ENCODE measurements at regions not wholly inside any gene's neighbourhood (a gene's known extent, or its start where the extent isn't known, plus 50 kb on each side); places are given as distances from the start of the nearest gene placed in this dataset.

DNA sequence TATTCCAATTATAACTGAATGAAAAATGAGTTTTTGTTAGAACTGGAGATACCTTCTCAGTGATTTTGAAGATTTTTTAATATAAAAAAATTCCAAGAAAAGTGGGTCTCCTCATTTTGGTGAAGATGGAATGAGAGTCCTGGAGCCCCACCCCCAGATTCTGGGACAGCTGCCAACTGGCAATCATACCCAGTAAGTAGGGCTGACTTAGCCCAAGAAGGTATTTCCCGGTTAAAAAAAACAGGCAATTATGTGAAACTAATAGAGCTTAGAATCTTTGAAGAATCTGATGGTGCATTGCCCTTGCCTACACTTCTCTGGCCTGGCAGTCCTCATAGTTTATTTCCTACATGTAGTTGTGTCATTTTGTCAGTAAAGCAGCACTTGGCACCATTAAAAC lies 52.8 kb upstream of the VWDE start:
- no peak overlapping the region for H3K4me2 ChIP-seq
- H3K27ac ChIP-seq: no peak overlapping the region
- no peak overlapping the region for H3K4me3 ChIP-seq
- H3K4me1 ChIP-seq: no peaks in the 10 kb centered on the region
- TF ChIP-seq Cebpa-rat (IDR thresholded peaks at IDR 0.05): no peak
- H3K9ac ChIP-seq: no peak overlapping the region
- H3K36me3 ChIP-seq: no peaks in the 10 kb centered on the region
- no peaks in the 10 kb centered on the region for H4K20me1 ChIP-seq
- no peaks in the 10 kb centered on the region for H3K9me3 ChIP-seq (replicated peaks in 1 of 11)
- no peaks in the 10 kb centered on the region for H3K27me3 ChIP-seq

DNA sequence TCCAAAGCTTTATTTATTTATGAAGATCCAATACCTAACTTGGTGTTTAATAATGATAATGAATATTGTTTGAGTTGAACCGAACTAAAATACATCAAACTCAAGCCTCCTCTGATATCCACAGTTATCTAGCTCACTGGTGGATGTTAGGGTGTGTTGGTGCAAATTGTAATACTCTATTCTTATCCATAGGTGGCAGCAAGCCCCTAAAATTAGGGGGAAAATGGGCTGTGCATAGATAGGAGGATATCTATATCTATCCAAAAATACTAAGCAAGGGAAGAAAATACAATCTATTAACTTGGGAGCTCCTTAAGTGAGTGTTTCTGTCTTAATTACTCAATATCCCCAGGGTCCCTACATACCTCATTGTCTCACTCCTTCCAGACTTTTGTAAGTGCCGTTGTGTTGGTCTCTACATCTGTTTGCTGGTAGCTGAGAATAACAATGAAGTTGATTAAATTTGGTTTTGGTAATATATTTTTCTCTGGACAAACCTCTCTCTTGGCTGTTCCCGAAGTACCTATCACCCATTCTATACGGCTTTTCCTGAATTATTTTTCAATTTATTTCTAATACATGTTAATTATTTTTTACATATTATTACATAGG lies 55.0 kb upstream of the VWDE start:
- Histone ChIP-seq H4K20me1 (no peaks in the 10 kb centered on the region), H3K9me3 (replicated peaks in 1 of 11) (no peaks in the 10 kb centered on the region), H3K9ac (no peak overlapping the region), H3K4me2 (no peak overlapping the region), H3K4me1 (no peaks in the 10 kb centered on the region), H3K36me3 (no peaks in the 10 kb centered on the region), H3K4me3 (no peak overlapping the region), H3K27ac (no peak overlapping the region), H3K27me3 (no peaks in the 10 kb centered on the region)
- TF ChIP-seq Cebpa-rat (IDR thresholded peaks at IDR 0.05): no peak

DNA sequence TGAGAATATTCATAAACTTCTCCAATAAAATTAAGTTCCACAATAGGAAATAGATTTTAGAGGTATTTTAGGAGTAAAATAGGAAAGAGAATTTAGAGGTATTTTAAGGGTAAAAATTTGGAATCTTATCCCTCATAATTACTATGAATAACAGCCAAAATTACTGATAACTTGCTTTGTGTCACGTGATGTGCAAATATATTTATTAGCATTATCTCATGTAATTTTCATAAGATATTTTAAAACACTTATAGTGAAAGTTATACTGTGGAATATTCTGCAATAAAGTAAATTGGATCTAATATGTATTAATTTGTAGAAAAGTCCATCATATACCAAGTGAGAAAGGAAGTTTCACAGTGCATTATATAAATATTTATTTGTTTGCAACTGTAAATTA lies 64.2 kb upstream of the VWDE start:
- Histone ChIP-seq H3K27ac (no peak overlapping the region), H3K36me3 (no peaks in the 10 kb centered on the region), H3K9ac (no peak overlapping the region), H3K9me3 (replicated peaks in 1 of 11) (peaks cover 0 to 5% (median 0%) of the 10 kb centered on the region in 11 experiments; a peak in 4 of 22 replicates), H3K4me1 (no peaks in the 10 kb centered on the region), H3K4me2 (no peak overlapping the region), H3K27me3 (no peaks in the 10 kb centered on the region), H4K20me1 (no peaks in the 10 kb centered on the region), H3K4me3 (no peak overlapping the region)
- TF ChIP-seq Cebpa-rat (IDR thresholded peaks at IDR 0.05): no peak

DNA sequence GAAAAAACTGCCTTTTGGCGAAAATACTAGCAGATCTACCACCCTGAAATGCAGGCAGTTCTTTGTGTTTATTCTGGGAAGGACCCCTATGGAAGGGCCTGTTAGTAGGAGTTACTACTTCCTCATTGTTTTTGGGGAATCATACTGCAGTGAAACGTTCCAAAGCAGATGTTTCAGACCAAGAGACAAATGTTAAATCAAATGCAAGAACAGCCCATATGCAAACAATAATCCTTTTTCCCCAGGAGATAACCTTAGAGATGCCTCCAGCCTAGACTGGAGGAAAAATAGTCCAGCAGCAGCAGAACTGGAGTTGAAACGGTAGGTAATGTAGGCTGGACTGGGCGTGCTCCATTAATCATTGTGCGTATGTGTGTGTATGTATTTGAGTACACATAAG lies 65.9 kb upstream of the VWDE start:
- Histone ChIP-seq H3K9ac (no peak overlapping the region), H3K4me1 (no peaks in the 10 kb centered on the region), H3K4me3 (no peak overlapping the region), H3K9me3 (replicated peaks in 1 of 11) (peaks cover 0 to 5% (median 0%) of the 10 kb centered on the region in 11 experiments; a peak in 4 of 22 replicates), H3K36me3 (no peaks in the 10 kb centered on the region), H3K4me2 (no peak overlapping the region), H3K27me3 (no peaks in the 10 kb centered on the region), H4K20me1 (no peaks in the 10 kb centered on the region), H3K27ac (no peak overlapping the region)
- TF ChIP-seq Cebpa-rat (IDR thresholded peaks at IDR 0.05): no peak

DNA sequence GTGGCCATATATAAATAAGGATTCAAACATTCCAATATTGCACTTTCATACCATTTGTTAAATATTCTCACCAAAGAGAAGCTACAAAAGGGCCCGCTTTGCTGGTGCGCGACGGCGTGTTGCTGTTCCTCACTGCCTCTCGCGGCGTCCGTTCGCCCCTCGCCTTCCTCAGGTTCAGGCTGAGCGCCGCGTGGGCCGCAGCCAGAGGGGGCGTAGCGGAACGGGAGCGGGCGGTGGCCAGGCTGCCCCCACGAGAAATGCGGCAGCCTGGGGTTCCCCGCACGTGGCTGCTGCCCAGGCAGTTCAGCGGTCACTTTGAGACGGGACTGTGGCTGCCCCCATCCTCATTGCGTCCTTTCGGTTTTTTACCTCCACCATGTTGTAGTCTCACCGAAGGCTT lies 67.3 kb upstream of the VWDE start:
- no peaks in the 10 kb centered on the region for H3K27me3 ChIP-seq
- no peak overlapping the region for H3K4me2 ChIP-seq
- H3K4me3 ChIP-seq: no peak overlapping the region
- no peaks in the 10 kb centered on the region for H4K20me1 ChIP-seq
- TF ChIP-seq Cebpa-rat (IDR thresholded peaks at IDR 0.05): no peak
- H3K27ac ChIP-seq: no peak overlapping the region
- H3K9ac ChIP-seq: no peak overlapping the region
- H3K9me3 ChIP-seq (replicated peaks in 1 of 11): peaks cover 0 to 5% (median 0%) of the 10 kb centered on the region in 11 experiments; a peak in 4 of 22 replicates
- no peaks in the 10 kb centered on the region for H3K36me3 ChIP-seq
- H3K4me1 ChIP-seq: no peaks in the 10 kb centered on the region

DNA sequence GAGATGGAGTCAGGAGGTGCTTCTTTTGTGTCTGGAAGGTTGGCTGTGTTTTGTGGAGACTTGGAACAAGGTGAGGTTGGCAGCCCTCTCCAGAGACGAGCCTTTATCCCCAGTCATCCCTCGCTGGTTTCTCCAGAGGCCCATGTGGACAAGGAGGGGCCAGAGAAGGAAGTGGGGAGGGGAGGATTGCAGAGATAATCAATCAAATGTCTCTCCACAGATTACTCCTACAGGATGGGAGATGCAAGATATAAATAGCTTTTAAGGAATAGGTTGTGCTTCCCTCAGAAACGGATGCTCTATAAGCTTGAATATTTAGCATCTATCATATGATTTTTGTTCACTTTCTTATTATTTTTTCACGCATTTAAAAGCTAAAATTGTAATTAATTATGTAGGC lies 70.4 kb upstream of the VWDE start:
- no peak overlapping the region for H3K4me2 ChIP-seq
- no peaks in the 10 kb centered on the region for H3K27me3 ChIP-seq
- H3K9ac ChIP-seq: no peak overlapping the region
- no peaks in the 10 kb centered on the region for H4K20me1 ChIP-seq
- peaks cover 0 to 5% (median 0%) of the 10 kb centered on the region in 11 experiments; a peak in 4 of 22 replicates for H3K9me3 ChIP-seq (replicated peaks in 1 of 11)
- H3K4me3 ChIP-seq: no peak overlapping the region
- no peaks in the 10 kb centered on the region for H3K4me1 ChIP-seq
- no peaks in the 10 kb centered on the region for H3K36me3 ChIP-seq
- no peak overlapping the region for H3K27ac ChIP-seq
- no peak for TF ChIP-seq Cebpa-rat (IDR thresholded peaks at IDR 0.05)

DNA sequence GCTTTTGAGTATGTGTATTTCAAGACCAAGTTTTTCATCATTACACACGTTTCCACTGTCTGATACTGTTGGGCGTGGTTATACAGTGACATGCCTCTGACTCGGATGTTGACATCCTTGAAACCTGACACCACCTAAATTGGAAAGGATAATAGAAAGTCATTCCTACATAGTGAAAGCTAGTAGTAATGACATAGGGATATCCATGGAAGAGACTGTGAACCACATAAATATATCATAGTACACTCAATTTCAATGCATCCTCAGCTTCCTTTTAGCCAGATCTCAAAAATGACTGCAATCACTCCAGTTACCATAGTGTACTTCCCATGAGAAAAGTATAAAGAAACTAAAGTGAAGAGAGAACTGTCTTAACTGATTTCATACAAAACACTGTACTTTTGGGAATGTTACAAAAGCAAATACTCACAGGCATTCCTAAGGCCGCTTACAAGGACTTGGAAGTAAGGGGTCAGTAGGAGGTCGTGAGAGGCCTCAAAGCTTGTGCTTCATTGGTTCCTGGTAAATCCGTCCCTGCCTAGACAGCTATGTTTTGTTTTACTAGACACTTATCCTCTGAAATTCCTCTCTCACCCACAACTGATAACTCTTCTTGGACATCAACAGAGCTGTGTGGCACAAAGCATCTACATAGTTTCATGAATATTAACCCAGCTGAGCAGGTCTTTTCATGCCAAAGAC lies 71.8 kb upstream of the VWDE start:
- H3K27ac ChIP-seq: no peak overlapping the region
- no peaks in the 10 kb centered on the region for H3K36me3 ChIP-seq
- H4K20me1 ChIP-seq: no peaks in the 10 kb centered on the region
- no peaks in the 10 kb centered on the region for H3K4me1 ChIP-seq
- TF ChIP-seq Cebpa-rat (IDR thresholded peaks at IDR 0.05): no peak
- no peak overlapping the region for H3K9ac ChIP-seq
- no peak overlapping the region for H3K4me2 ChIP-seq
- no peaks in the 10 kb centered on the region for H3K27me3 ChIP-seq
- H3K4me3 ChIP-seq: no peak overlapping the region
- peaks cover 0 to 5% (median 0%) of the 10 kb centered on the region in 11 experiments; a peak in 4 of 22 replicates for H3K9me3 ChIP-seq (replicated peaks in 1 of 11)

DNA sequence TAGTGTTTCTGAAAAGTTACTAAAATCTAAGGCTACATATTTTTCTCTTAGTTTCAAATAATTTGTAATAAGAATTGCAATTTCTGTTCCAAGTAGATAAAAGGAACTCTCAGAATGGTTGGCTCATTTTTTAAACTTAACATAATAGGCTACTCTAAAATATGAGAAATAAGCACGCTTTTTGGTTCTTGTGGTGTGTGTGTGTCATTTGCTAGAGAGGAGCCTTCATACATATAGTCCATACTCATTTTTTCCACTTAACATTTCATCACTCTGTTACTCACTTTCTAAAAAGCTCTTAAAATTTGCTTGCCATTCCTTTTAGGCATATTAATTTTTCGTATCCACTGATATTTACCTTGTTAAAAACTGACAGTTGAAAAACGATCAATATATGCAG lies 74.0 kb upstream of the VWDE start:
- no peak for TF ChIP-seq Cebpa-rat (IDR thresholded peaks at IDR 0.05)
- H3K36me3 ChIP-seq: no peaks in the 10 kb centered on the region
- no peaks in the 10 kb centered on the region for H3K4me1 ChIP-seq
- no peaks in the 10 kb centered on the region for H3K9me3 ChIP-seq (replicated peaks in 1 of 11)
- no peak overlapping the region for H3K4me3 ChIP-seq
- H3K9ac ChIP-seq: no peak overlapping the region
- H3K4me2 ChIP-seq: no peak overlapping the region
- no peaks in the 10 kb centered on the region for H3K27me3 ChIP-seq
- H3K27ac ChIP-seq: no peak overlapping the region
- H4K20me1 ChIP-seq: no peaks in the 10 kb centered on the region

DNA sequence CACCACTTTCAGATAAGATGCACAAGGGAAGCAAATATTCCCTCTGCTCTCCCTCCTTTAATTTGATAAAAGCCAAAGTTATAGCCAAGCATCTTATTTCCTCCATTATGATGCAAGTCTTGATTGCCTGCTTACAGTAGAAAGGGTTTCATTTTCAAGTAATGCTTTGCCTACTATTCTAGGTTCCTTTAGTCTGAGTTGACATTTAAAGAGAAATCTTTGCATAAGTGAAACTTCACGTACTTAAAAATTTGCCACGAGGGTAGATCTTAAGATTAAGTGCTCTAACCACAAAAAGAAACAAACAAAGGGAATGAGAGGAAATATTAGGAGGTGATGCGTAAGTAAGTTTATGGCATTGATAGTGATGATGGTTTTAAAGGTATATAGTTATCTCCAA lies 78.1 kb upstream of the VWDE start:
- no peak overlapping the region for H3K9ac ChIP-seq

DNA sequence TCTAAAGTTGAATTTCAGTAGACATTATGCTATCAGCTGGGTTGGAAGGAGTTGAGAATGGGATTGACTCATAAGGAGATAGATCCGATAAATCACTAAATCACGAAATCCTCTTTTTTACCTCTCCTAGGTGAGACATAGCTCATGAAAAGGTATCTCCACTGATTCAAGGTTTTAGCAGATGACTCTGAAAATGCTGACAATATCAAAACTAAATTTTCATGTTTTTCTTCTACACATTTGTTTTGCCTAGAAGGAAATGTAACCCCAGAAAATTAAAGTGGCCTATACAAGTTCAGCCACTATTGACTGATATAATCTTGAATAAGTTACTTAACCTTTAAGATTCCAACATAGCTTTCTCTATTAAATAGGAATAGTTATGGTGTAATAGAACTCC lies 82.2 kb upstream of the VWDE start:
- H3K9ac ChIP-seq: no peak overlapping the region
- no peak overlapping the region for H3K4me2 ChIP-seq
- no peak overlapping the region for H3K27ac ChIP-seq
- H4K20me1 ChIP-seq: no peaks in the 10 kb centered on the region
- no peaks in the 10 kb centered on the region for H3K36me3 ChIP-seq
- no peak for TF ChIP-seq Cebpa-rat (IDR thresholded peaks at IDR 0.05)
- H3K27me3 ChIP-seq: no peaks in the 10 kb centered on the region
- no peaks in the 10 kb centered on the region for H3K9me3 ChIP-seq (replicated peaks in 1 of 11)
- H3K4me3 ChIP-seq: no peak overlapping the region
- no peaks in the 10 kb centered on the region for H3K4me1 ChIP-seq

More for the DNA sequence above, 78.1 kb upstream of the VWDE start:
- Histone ChIP-seq H3K4me2 (no peak overlapping the region), H3K9me3 (replicated peaks in 1 of 11) (no peaks in the 10 kb centered on the region), H3K4me3 (no peak overlapping the region), H4K20me1 (no peaks in the 10 kb centered on the region), H3K27ac (no peak overlapping the region), H3K4me1 (no peaks in the 10 kb centered on the region), H3K36me3 (no peaks in the 10 kb centered on the region), H3K27me3 (no peaks in the 10 kb centered on the region)
- TF ChIP-seq Cebpa-rat (IDR thresholded peaks at IDR 0.05): no peak

All from BLaER1 treated with 17β-estradiol and CSF1 and Interleukin-3, amounts not matched to agents 10 nM and 100 nM (cell line).